ENCODE measurements at regions not wholly inside any gene's neighbourhood (a gene's known extent, or its start where the extent isn't known, plus 50 kb on each side); places are given as distances from the start of the nearest gene placed in this dataset.

- H3K27ac Mint-ChIP-seq = no peak overlapping the region
- no peak for DNase-seq
- H3K4me3 Mint-ChIP-seq = no peak overlapping the region
- H3K27me3 Mint-ChIP-seq = no peaks in the 10 kb centered on the region
- peaks cover 11% of the 10 kb centered on the region for H3K9me3 Mint-ChIP-seq
- H3K4me1 Mint-ChIP-seq = no peaks in the 10 kb centered on the region
- no peaks in the 10 kb centered on the region for H3K36me3 Mint-ChIP-seq
Measured at GRCh38 chr5:29337030-29337429, 1856.5 kb upstream of the CDH6 start.

GRCh38 chr5:29321591-29321990 is 1871.9 kb upstream of the CDH6 start:
- no peak for DNase-seq
- no peak overlapping the region for H3K4me3 Mint-ChIP-seq
- no peaks in the 10 kb centered on the region for H3K36me3 Mint-ChIP-seq
- no peak overlapping the region for H3K27ac Mint-ChIP-seq
- H3K9me3 Mint-ChIP-seq = peaks cover 5% of the 10 kb centered on the region
- no peaks in the 10 kb centered on the region for H3K4me1 Mint-ChIP-seq
- no peaks in the 10 kb centered on the region for H3K27me3 Mint-ChIP-seq

DNA sequence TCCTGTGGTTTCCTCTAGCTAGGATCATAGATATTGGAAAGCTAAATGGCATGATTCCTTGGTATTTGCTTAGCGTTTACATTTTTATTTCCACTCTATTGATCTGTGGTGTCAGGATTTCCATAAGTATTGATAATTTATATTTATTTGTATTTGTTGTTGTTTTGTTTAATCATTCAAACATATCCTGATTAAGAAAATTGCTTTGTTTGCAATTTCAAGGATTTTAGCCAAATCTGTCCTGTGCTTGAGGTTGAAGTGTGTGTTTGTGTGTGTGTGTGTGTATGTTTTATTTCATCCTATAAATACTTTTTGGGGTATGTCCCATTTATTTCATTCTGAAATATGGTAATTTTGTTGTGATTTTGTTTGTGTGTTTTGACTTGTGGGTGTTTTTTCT is 1884.1 kb upstream of the CDH6 start:
- Mint-ChIP-seq H3K36me3 (no peaks in the 10 kb centered on the region), H3K4me1 (no peaks in the 10 kb centered on the region)

DNA sequence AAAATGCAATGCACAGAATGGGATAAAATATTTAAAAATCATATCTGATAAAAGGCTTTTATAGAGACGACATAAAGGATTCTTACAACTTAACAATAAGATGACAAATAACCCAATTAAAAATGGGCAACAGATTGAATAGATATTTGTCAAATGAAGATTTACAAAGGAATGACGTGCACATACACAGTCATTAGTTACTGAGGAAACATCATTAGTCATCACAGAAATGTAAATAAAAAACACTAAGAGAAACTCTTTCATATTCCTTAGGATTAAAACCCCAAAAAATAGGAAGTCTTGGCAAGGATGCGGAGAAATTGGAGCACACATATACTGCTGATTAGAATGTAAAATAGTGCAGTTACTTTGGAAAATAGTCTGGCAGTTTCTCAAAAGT is 1886.0 kb upstream of the CDH6 start:
- H3K4me1 Mint-ChIP-seq = no peaks in the 10 kb centered on the region
- DNase-seq = no peak
- no peaks in the 10 kb centered on the region for H3K36me3 Mint-ChIP-seq
- no peaks in the 10 kb centered on the region for H3K27me3 Mint-ChIP-seq
- H3K4me3 Mint-ChIP-seq = no peak overlapping the region
- H3K27ac Mint-ChIP-seq = no peak overlapping the region
- peaks cover 3% of the 10 kb centered on the region for H3K9me3 Mint-ChIP-seq

More for the DNA sequence above, 1884.1 kb upstream of the CDH6 start:
- no peak for DNase-seq
- H3K27ac Mint-ChIP-seq = no peak overlapping the region
- peaks cover 3% of the 10 kb centered on the region for H3K9me3 Mint-ChIP-seq
- H3K27me3 Mint-ChIP-seq = no peaks in the 10 kb centered on the region
- no peak overlapping the region for H3K4me3 Mint-ChIP-seq

- no peak for DNase-seq
- Mint-ChIP-seq H3K36me3 (no peaks in the 10 kb centered on the region), H3K4me3 (no peak overlapping the region), H3K27me3 (no peaks in the 10 kb centered on the region), H3K9me3 (peaks cover 7% of the 10 kb centered on the region), H3K27ac (no peak overlapping the region), H3K4me1 (no peaks in the 10 kb centered on the region)
Measured at GRCh38 chr5:29304545-29304944, 1888.9 kb upstream of the CDH6 start.

DNA sequence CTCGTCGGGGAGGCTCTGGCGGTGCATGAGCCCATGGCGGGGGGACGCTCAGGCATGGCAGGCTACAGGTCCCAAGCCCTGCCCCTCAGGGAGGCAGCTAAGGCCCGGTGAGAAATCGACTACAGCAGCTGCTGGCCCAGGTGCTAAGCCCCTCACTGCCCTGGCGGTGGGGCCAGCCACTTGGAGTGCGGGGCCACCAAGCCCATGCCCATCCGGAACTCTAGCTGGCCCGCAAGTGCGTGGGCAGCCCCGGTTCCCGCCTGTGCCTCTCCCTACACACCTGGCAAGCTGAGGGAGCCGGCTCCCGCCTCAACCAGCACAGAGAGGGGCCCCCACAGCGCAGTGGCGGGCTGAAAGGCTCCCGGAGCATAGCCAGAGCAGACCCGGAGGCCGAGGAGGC is 1896.9 kb upstream of the CDH6 start:
- no peak for DNase-seq

DNA sequence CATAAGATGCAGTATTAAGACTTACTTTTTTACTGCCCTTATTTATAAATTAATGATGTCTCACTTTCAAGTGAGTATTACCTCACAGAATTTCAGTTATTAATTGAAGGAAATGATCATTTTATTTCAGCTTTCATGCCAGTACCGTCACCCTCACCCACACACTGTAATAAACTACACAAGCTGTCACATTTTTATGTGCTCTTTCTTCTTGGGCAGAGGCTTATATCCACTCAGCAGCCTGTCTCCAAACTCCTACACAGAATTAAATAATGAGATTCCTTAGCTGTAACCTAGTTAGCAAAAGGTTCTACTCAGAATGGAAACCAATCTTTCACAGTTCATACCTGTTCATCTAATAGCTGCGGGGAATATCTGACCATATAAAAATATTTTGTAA is 1915.8 kb upstream of the CDH6 start:
- Mint-ChIP-seq H3K36me3 (no peaks in the 10 kb centered on the region), H3K4me3 (no peak overlapping the region), H3K27ac (no peak overlapping the region), H3K27me3 (no peaks in the 10 kb centered on the region), H3K9me3 (peaks cover 23% of the 10 kb centered on the region), H3K4me1 (no peaks in the 10 kb centered on the region)
- no peak for DNase-seq

More for the DNA sequence above, 1896.9 kb upstream of the CDH6 start:
- no peak overlapping the region for H3K27ac Mint-ChIP-seq
- no peaks in the 10 kb centered on the region for H3K4me1 Mint-ChIP-seq
- peaks cover 6% of the 10 kb centered on the region for H3K9me3 Mint-ChIP-seq
- H3K27me3 Mint-ChIP-seq = no peaks in the 10 kb centered on the region
- no peaks in the 10 kb centered on the region for H3K36me3 Mint-ChIP-seq
- H3K4me3 Mint-ChIP-seq = no peak overlapping the region

- H3K36me3 Mint-ChIP-seq = no peaks in the 10 kb centered on the region
- no peaks in the 10 kb centered on the region for H3K27me3 Mint-ChIP-seq
- no peak overlapping the region for H3K4me3 Mint-ChIP-seq
- H3K9me3 Mint-ChIP-seq = peaks cover 23% of the 10 kb centered on the region
- no peak overlapping the region for H3K27ac Mint-ChIP-seq
- H3K4me1 Mint-ChIP-seq = no peaks in the 10 kb centered on the region
- DNase-seq = no peak
Measured at GRCh38 chr5:29276371-29276770, 1917.1 kb upstream of the CDH6 start.

DNA sequence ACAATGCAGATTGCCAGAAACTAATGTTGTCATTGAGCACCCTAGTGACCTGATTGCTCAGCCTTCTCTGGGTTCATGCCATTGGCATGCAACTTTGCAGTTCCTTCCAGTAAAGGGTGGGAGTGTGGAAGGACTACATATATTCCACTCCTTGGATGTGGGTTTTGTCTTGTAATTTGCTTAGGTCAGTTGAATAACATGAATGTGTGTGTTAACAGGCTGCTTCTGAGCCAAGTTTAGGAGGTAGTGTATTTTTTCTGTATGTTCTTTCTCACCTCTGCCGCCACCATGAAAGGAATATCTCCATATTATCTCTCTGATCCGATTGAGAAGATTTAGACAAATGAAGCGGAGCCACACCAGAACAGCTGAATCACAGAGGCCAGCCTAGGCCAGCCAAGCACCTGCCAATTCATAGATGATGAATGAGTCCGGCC is 1929.6 kb upstream of the CDH6 start:
- no peaks in the 10 kb centered on the region for H3K4me1 Mint-ChIP-seq
- no peaks in the 10 kb centered on the region for H3K27me3 Mint-ChIP-seq
- H3K27ac Mint-ChIP-seq = no peak overlapping the region
- no peak overlapping the region for H3K4me3 Mint-ChIP-seq
- H3K36me3 Mint-ChIP-seq = no peaks in the 10 kb centered on the region
- peaks cover 7% of the 10 kb centered on the region for H3K9me3 Mint-ChIP-seq
- no peak for DNase-seq

DNA sequence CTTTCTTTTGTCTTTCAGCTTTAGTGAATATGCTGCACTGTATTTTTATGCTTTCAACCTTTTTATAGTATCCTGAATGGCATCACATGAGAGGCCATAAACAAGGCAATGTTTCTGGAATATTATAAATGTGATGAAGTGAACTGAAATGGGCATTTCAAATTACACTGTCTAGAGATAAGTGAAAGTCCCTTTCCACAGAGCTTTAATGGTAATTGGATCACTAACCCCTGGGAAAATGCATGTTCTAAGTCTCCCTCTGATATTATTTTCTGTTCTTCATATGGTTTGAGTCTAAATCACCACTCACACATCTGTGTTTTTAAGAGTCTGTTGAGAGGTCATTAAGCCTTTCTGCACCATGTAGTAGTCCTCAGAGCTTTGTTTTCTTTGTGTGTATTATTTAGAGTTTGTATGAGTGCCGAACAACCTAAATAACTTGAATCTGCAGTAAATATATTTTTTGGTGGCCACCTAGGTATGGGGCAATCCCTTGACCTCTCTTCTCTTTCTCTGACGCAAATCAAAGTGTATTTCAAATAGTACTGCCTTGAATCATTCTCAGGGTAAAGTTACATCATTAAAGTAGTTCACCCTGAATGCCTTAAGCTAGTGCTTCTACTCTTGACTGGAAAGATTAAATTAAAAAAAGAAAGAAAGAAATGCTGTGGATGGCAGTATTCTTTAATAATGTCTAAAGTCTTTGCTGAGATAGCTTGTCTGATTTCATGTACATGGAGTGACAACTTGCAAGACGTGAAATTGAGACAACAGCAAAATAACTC is 1931.0 kb upstream of the CDH6 start:
- Mint-ChIP-seq H3K27ac (no peak overlapping the region), H3K4me3 (no peak overlapping the region), H3K9me3 (peaks cover 10% of the 10 kb centered on the region), H3K4me1 (no peaks in the 10 kb centered on the region), H3K36me3 (no peaks in the 10 kb centered on the region), H3K27me3 (no peaks in the 10 kb centered on the region)
- no peak for DNase-seq

- Mint-ChIP-seq H3K27me3 (no peaks in the 10 kb centered on the region), H3K4me1 (no peaks in the 10 kb centered on the region), H3K4me3 (no peak overlapping the region), H3K9me3 (peaks cover 10% of the 10 kb centered on the region), H3K36me3 (no peaks in the 10 kb centered on the region), H3K27ac (no peak overlapping the region)
- DNase-seq = no peak
Measured at GRCh38 chr5:29261213-29261612, 1932.3 kb upstream of the CDH6 start.

GRCh38 chr5:29252390-29252789 is 1941.1 kb upstream of the CDH6 start:
- no peak for DNase-seq
- no peaks in the 10 kb centered on the region for H3K4me1 Mint-ChIP-seq
- no peaks in the 10 kb centered on the region for H3K27me3 Mint-ChIP-seq
- H3K36me3 Mint-ChIP-seq = no peaks in the 10 kb centered on the region
- H3K27ac Mint-ChIP-seq = no peak overlapping the region
- H3K4me3 Mint-ChIP-seq = no peak overlapping the region
- H3K9me3 Mint-ChIP-seq = peaks cover 5% of the 10 kb centered on the region

DNA sequence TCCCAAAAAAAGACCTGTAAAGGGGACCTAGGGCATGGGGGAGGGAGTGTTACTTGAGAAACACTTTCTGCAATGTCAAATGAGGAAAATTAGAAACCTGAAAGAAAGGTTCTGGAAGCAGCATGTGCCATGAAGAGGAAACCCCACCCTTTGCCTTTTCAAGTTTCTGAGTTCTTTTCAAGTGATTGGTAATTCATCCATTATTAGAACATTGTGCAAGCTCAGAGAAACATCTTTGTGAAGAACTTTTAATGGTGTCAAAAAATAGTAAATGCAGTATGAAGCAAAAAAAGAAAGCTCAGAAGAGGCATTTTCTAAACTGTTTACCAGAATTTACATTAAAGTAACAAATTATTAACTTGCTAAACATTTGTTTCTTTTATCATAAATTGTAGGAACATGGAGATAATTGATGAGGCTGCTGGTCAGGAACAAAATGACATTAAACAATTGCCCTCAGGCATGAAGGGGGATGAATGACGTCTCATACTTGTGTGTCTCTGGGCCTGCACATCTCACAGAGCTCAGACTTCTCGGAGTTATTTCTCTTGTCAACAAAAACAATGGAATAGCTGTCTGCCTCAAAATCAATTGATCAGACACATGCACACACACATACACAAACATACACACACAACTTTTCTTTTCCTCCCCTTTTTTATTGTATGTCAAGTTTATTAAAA is 1946.0 kb upstream of the CDH6 start:
- Mint-ChIP-seq H3K4me3 (no peak overlapping the region), H3K27ac (no peak overlapping the region), H3K36me3 (no peaks in the 10 kb centered on the region)

DNA sequence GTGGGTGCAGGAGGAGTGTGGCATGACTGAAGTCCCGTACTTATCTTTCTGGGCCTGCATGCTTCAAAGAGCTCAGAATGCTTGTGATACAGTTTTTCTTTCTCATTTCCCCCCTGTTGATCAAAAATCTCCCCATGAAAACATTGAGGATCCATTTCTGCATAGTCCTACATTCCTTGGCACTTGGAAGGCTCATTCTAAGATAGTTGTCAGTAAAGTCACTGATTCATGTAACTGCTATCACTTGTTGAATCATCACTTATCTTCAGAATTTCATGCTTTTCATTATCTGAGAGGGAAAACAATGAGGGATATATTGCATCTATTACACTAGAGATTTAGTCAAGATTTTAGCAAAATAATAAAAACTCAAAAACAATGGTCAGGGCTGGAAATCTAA is 1953.1 kb upstream of the CDH6 start:
- DNase-seq = no peak
- Mint-ChIP-seq H3K27ac (no peak overlapping the region), H3K4me1 (no peaks in the 10 kb centered on the region), H3K36me3 (no peaks in the 10 kb centered on the region), H3K4me3 (no peak overlapping the region), H3K27me3 (no peaks in the 10 kb centered on the region), H3K9me3 (peaks cover 8% of the 10 kb centered on the region)

More for the DNA sequence above, 1946.0 kb upstream of the CDH6 start:
- no peak for DNase-seq
- peaks cover 8% of the 10 kb centered on the region for H3K9me3 Mint-ChIP-seq
- H3K27me3 Mint-ChIP-seq = no peaks in the 10 kb centered on the region
- no peaks in the 10 kb centered on the region for H3K4me1 Mint-ChIP-seq

- no peak for DNase-seq
- H3K27me3 Mint-ChIP-seq = no peaks in the 10 kb centered on the region
- H3K4me1 Mint-ChIP-seq = no peaks in the 10 kb centered on the region
- no peak overlapping the region for H3K27ac Mint-ChIP-seq
- H3K36me3 Mint-ChIP-seq = no peaks in the 10 kb centered on the region
- peaks cover 6% of the 10 kb centered on the region for H3K9me3 Mint-ChIP-seq
- H3K4me3 Mint-ChIP-seq = no peak overlapping the region
Measured at GRCh38 chr5:29239606-29240005, 1953.9 kb upstream of the CDH6 start.

DNA sequence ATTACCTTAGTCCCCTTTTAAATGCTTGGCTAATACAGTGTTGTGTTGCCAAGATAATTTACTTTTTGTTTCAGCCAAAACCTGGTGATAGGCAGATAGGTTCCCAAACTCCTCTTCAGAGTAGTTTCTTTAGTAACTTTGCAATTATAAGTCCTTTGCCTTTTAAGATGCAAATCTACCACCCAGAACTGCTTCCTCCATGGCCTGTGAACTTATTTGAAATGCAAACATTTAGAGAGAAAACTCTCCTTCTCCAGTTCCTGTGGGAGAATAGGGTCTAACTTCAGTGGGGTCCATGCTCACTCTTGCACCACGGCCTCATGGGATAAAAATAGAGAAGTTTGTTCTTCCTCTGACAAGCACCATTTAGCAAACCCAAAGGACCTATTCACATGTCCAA is 1955.4 kb upstream of the CDH6 start:
- Mint-ChIP-seq H3K27me3 (no peaks in the 10 kb centered on the region), H3K9me3 (peaks cover 6% of the 10 kb centered on the region), H3K4me1 (no peaks in the 10 kb centered on the region), H3K36me3 (no peaks in the 10 kb centered on the region), H3K4me3 (no peak overlapping the region), H3K27ac (no peak overlapping the region)
- no peak for DNase-seq
